ENCODE measurements at regions not wholly inside any gene's neighbourhood (a gene's known extent, or its start where the extent isn't known, plus 50 kb on each side); places are given as distances from the start of the nearest gene placed in this dataset.

GRCh38 chr6:142561511-142562265 is 259.9 kb downstream of the ADGRG6 start:
- POLR2A ChIA-PET: no interaction called here
- BruUV-seq (replicated peaks): no TSS peak

GRCh38 chr6:142562865-142563264 is 261.1 kb downstream of the ADGRG6 start:
- intact Hi-C loops (cut with micrococcal nuclease; ENCODE audit: unreplicated experiment): loop anchor here (10.0 kb wide), 1 partner anchor 862 kb away; no protein-coding TSS in a partner anchor
- Histone ChIP-seq H3K4me1 (ENCODE audit: insufficient read depth, low read length, poor library complexity, severe bottlenecking) (no peaks in the 10 kb centered on the region), H3K79me2 (ENCODE audit: insufficient read depth, low read depth, low read length) (no peaks in the 10 kb centered on the region), H3K4me2 (ENCODE audit: low read length) (no peak overlapping the region), H3K4me3 (ENCODE audit: low read depth, low read length, poor library complexity, severe bottlenecking) (no peak overlapping the region), H3K27ac (ENCODE audit: low read depth, low read length, poor library complexity, severe bottlenecking) (no peak overlapping the region), H3K9me2 (ENCODE audit: insufficient read depth, low read length) (no peaks in the 10 kb centered on the region), H4K20me1 (ENCODE audit: insufficient read depth, low read length) (no peaks in the 10 kb centered on the region), H3K9me3 (ENCODE audit: low read length) (no peaks in the 10 kb centered on the region), H2AFZ (ENCODE audit: low read length) (no peak overlapping the region), H3K36me3 (ENCODE audit: insufficient read depth, low read length) (no peaks in the 10 kb centered on the region)
- TF ChIP-seq CTCF (conservative IDR thresholded peaks at IDR 0.05; ENCODE audit: low read length): no peak
- no peak for TF ChIP-seq EZH2phosphoT487 (IDR thresholded peaks at IDR 0.05; ENCODE audit: borderline replicate concordance, low read depth, low read length)
- ChIA-PET CTCF (ENCODE audit: unreplicated experiment) (no interaction called here), POLR2A (no interaction called here)
- BruUV-seq (replicated peaks): no TSS peak
- DNase-seq (ENCODE audit: low spot score): no peak

More at GRCh38 chr6:142561511-142562265, 259.9 kb downstream of the ADGRG6 start:
- no peak for DNase-seq (ENCODE audit: low spot score)
- no peaks in the 10 kb centered on the region for H3K9me2 ChIP-seq (ENCODE audit: insufficient read depth, low read length)
- H3K27ac ChIP-seq (ENCODE audit: low read depth, low read length, poor library complexity, severe bottlenecking): no peak overlapping the region
- H2AFZ ChIP-seq (ENCODE audit: low read length): no peak overlapping the region
- H3K36me3 ChIP-seq (ENCODE audit: insufficient read depth, low read length): no peaks in the 10 kb centered on the region
- no peaks in the 10 kb centered on the region for H3K4me1 ChIP-seq (ENCODE audit: insufficient read depth, low read length, poor library complexity, severe bottlenecking)
- CTCF ChIA-PET (ENCODE audit: unreplicated experiment): no interaction called here
- H3K9me3 ChIP-seq (ENCODE audit: low read length): no peaks in the 10 kb centered on the region
- TF ChIP-seq CTCF (conservative IDR thresholded peaks at IDR 0.05; ENCODE audit: low read length) (no peak), EZH2phosphoT487 (IDR thresholded peaks at IDR 0.05; ENCODE audit: borderline replicate concordance, low read depth, low read length) (no peak)
- no peak overlapping the region for H3K4me3 ChIP-seq (ENCODE audit: low read depth, low read length, poor library complexity, severe bottlenecking)
- no peak overlapping the region for H3K4me2 ChIP-seq (ENCODE audit: low read length)
- intact Hi-C loops (cut with micrococcal nuclease; ENCODE audit: unreplicated experiment): loop anchor here (10.0 kb wide), 1 partner anchor 863 kb away; no protein-coding TSS in a partner anchor
- no peaks in the 10 kb centered on the region for H4K20me1 ChIP-seq (ENCODE audit: insufficient read depth, low read length)
- H3K79me2 ChIP-seq (ENCODE audit: insufficient read depth, low read depth, low read length): no peaks in the 10 kb centered on the region
